GM18517 (cell line): ENCODE measurements at regions not wholly inside any gene's neighbourhood (a gene's known extent, or its start where the extent isn't known, plus 50 kb on each side); places are given as distances from the start of the nearest gene placed in this dataset.
A peak's percentile ranks its signal among the peaks of the same experiment; 100 is the strongest.
"Not testable (repeated sequence)": the region's sequence is repeated elsewhere in the genome, so short reads cannot be mapped to it uniquely, and the experiment has no call there.

Source experiments
- ATAC-seq: cut with Tn5 transposase; IDR thresholded peaks from one replicate; pipeline ENCODE4 v1.9.1; 2021; ENCODE audit warnings: mild to moderate bottlenecking, moderate library complexity; ENCODE audit not compliant: unreplicated experiment

- ATAC-seq = no peak
Measured at GRCh38 chr18:34942276-34942675, 98.9 kb upstream of the MAPRE2 start.

GRCh38 chr18:34942975-34943374 is 98.2 kb upstream of the MAPRE2 start:
- ATAC-seq = no peak

- ATAC-seq = no peak
Measured at GRCh38 chr18:34943587-34943986, 97.6 kb upstream of the MAPRE2 start.

GRCh38 chr18:34947711-34948125 is 93.5 kb upstream of the MAPRE2 start:
- ATAC-seq = no peak

GRCh38 chr18:34951625-34952379 is 89.4 kb upstream of the MAPRE2 start:
- ATAC-seq = no peak

GRCh38 chr18:34953212-34953611 is 88.0 kb upstream of the MAPRE2 start:
- ATAC-seq = no peak

GRCh38 chr18:34955494-34955893 is 85.7 kb upstream of the MAPRE2 start:
- ATAC-seq = not testable (repeated sequence)

- no peak for ATAC-seq
Measured at GRCh38 chr18:34956663-34957062, 84.5 kb upstream of the MAPRE2 start.

GRCh38 chr18:34957119-34957863 is 83.9 kb upstream of the MAPRE2 start:
- ATAC-seq = no peak

- ATAC-seq = no peak
Measured at GRCh38 chr18:34957864-34958259, 83.4 kb upstream of the MAPRE2 start.

- no peak for ATAC-seq
Measured at GRCh38 chr18:34959211-34959829, 81.9 kb upstream of the MAPRE2 start.

- ATAC-seq = no peak
Measured at GRCh38 chr18:34959989-34960388, 81.2 kb upstream of the MAPRE2 start.

- ATAC-seq = no peak
Measured at GRCh38 chr18:34965108-34965507, 76.1 kb upstream of the MAPRE2 start.

- ATAC-seq = no peak
Measured at GRCh38 chr18:34965566-34965965, 75.6 kb upstream of the MAPRE2 start.

- no peak for ATAC-seq
Measured at GRCh38 chr18:34970106-34970505, 71.1 kb upstream of the MAPRE2 start.

- no peak for ATAC-seq
Measured at GRCh38 chr18:34971313-34971712, 69.9 kb upstream of the MAPRE2 start.

- no peak for ATAC-seq
Measured at GRCh38 chr18:34972765-34973414, 68.3 kb upstream of the MAPRE2 start.

- no peak for ATAC-seq
Measured at GRCh38 chr18:34976123-34976522, 65.1 kb upstream of the MAPRE2 start.

- ATAC-seq = no peak
Measured at GRCh38 chr18:34976534-34976898, 64.7 kb upstream of the MAPRE2 start.

- peak; percentile 56 for ATAC-seq
Measured at GRCh38 chr18:34976899-34977837, 64.0 kb upstream of the MAPRE2 start.
